Kasumi-1 (cell line): ENCODE measurements at regions not wholly inside any gene's neighbourhood (a gene's known extent, or its start where the extent isn't known, plus 50 kb on each side); places are given as distances from the start of the nearest gene placed in this dataset.
"Not testable (repeated sequence)": the region's sequence is repeated elsewhere in the genome, so short reads cannot be mapped to it uniquely, and the experiment has no call there.

Experiments used
- DNase-seq, 2 experiments: peaks; one replicate each; lab custom pipeline; 2025; lab: John Stamatoyannopoulos, UW

DNA sequence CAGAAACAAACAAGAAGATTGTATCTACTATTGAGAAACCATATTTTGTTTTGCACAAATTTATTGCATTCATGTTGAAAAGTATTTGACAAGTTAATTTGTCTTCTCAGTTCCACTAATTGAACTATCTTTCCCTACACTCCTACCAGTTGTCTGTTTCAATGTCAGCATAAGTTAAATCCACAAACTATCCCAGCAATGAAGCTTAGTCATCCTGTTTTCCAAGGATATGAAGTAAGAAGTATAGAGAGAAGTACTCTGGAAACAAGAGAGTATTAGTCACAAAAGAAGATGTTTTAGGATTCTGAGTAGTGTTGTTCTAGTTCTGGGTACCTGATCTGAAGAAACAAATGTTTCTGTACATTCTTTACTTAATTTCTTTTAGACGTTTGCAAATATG lies 261.6 kb upstream of the ZNF804A start:
- no peak for DNase-seq

GRCh38 chr2:184338771-184339170 lies 259.6 kb upstream of the ZNF804A start:
- no peak for DNase-seq

- no peak for DNase-seq
Measured at GRCh38 chr2:184339966-184340365, 258.4 kb upstream of the ZNF804A start.

- no peak for DNase-seq
Measured at GRCh38 chr2:184346338-184346862, 251.9 kb upstream of the ZNF804A start.

DNA sequence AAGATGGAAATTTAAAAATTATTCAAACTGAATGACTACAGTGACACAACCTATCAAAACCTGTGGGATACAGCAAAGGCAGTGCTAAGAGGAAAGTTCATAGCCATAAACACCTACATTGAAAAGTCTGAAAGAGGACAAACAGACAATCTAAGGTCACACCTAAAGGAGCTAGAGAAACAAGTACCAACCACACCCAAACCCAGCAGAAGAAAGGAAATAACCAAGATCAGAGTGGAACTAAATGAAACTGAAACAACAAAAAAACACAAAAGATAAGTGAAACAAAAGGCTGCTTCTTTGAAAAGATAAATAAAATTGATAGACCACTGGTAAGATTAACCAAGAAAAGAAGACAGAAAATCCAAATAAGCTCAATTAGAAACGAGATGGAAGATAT lies 247.2 kb upstream of the ZNF804A start:
- DNase-seq, result no peak

DNA sequence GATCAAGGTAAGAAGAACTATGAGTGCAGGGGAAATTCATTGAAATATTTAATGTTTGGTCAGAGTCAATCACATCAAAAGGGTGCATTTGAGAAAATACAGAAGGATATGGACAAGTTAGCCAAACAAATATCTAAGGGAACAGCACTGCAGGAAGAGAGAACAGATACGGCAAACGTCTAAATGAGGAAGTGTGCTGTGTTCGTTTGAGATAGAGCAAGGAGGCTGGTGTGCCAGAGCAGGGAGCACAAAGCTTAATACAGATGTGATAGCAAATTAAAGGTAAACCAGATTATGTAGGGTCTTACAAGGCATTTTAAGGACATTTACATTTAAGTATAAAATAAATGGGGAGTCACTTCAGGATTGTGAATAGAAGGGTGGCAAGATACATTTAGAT lies 241.3 kb upstream of the ZNF804A start:
- peak; percentile 59 to 72 for DNase-seq

GRCh38 chr2:184359379-184359778 lies 238.9 kb upstream of the ZNF804A start:
- no peak for DNase-seq

DNA sequence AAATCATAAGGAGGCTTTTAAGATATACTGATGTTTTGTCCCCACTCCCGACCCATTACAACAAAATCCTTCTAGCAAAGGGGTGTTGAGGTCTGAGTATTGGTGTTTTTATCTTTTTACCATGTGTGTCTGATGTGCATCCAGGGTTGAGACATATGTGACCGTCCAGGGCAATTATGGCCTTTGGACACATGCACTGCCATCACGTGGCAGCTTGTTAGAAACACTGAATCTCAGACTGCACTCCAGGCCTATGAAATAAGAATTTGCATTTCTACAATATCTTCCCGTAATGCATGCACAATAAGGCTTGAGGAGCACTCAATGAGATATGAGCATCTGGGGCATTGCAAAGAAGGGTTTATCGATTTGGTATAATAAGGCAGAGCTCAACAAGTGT lies 235.1 kb upstream of the ZNF804A start:
- no peak for DNase-seq

DNA sequence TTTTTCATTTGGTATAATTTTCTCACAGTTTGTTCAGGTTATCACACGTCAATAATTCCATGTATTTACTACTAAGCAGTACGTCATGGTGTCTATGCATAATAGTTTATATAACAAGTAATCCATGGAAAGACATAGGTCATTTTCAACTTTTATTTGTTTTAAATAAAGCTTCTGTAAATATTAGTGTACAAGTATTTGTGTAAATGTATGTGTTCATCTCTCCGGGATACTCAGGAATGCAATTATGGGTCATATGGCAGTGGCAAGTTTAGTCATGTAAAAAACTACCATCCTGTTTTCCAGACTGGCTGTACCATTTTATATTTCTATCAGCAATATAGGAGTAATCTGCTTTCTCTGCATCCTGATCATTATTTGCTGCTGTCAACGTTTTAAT lies 231.1 kb upstream of the ZNF804A start:
- DNase-seq, result no peak

DNA sequence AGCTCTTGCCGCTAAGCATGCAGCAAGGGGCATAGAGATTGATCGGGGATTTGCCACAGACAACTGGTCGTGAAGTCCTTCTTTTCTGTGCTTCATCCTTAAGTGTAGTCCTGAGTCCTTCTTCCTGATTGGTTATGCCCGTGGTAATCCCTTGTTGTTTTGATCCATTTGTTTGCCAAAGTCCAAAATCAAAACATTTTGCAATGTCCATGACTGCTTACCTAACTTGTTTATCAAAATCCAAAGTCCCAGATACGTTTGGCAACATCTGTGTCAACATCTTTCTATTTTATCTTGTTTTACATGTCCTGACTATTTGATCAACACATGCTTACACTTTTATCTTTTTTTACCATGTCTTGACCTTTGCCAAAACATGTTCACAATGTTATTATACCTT lies 229.0 kb upstream of the ZNF804A start:
- no peak for DNase-seq

DNA sequence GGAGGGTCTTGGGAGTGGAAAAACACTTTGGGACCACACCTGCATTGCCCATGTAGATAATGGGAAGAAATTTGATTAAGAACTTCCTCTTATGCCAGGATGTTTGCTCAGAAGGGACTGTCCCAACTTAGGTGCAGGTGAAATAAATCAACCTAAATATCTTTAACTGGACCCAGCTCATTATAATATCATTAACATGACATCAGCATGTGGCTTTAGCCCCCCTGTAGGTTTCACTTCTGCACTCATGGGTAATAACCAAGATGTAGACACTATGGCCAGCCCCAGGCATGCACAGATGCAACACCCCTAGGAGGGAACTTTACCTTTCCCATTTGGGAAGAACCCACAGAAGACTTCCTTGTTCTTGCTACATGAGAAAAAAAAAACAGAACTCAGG lies 227.4 kb upstream of the ZNF804A start:
- DNase-seq, result no peak

DNA sequence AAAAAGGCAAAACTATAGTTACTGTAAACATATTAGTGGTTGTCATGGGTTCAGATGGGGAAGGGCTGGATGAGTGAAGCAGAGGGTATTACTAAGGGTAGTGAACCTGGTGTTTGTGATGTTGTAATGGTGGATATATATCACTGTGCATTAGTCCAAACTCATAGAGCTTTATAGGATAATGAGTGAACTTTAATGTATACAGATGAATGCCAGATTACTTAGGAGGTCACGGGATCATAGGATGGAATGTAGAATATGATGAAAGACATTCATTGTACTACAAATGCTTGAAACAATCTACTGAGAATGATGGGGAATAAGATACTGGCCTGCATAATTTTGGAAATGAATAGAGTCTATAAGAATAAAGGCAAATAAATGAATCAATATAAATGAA lies 226.7 kb upstream of the ZNF804A start:
- DNase-seq, result no peak

DNA sequence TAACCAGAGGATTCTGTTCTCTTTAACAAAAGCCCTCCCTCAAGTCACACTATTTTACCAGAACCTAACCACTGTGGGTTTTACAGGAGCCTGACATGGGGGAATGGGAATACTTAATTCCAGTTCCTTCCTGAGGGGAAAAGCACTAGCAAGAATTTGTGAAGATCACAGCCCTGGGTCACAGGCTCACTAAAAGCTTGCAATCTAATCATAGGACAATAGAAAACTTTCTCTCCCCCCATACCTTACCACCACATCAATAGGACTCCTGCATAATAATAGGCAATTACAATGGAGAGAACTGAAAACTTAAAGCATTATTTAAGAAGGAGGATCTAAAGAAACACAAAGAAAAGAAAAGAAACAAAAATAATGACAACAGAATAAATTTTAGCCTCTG lies 225.8 kb upstream of the ZNF804A start:
- no peak for DNase-seq

GRCh38 chr2:184394642-184395041 lies 203.7 kb upstream of the ZNF804A start:
- no peak for DNase-seq

GRCh38 chr2:184402381-184402780 lies 195.9 kb upstream of the ZNF804A start:
- no peak for DNase-seq

DNA sequence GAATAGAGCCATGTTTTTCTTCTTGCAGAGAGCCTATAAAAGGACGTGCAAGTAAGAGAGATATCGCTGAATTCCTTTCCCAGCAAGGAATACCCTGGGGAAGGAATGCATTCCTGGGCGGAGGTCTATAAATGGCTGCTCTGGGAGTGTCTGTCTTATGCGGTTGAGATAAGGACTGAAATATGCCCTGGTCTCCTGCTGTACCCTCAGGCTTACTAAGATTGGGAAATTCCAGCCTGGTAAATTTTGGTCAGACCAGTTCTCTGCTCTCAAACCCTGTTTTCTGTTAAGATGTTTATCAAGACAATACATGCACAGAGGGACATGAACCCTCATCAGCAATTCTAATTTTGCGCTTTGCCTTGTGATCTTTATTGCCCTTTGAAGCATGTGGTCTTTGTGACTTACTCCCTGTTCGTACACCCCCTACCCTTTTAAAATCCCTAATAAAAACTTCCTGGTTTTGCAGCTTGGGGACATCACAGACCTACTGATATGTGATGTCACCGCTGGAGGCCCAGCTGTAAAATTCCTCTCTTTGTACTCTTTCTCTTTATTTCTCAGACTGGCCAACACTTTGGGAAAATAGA lies 191.2 kb upstream of the ZNF804A start:
- not testable (repeated sequence) for DNase-seq

DNA sequence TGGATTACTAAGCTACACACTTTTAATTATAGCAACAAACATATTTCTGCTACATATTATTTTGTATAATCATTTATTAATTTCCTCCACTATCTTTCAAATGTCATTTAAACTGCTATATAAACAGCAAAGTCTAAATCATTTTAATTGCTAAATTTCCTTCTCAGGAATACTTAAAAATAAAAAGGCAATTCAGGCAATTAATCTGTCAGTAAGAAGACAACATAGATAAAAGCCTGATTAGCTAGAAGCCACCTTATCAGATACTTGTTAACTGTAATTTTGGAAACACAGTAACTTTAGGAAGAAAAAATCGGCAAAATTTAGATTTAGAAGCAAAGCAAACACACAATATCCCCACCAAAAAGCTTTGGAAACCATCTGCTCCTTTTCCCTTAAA lies 188.2 kb upstream of the ZNF804A start:
- no peak for DNase-seq

GRCh38 chr2:184413221-184413620 lies 185.1 kb upstream of the ZNF804A start:
- DNase-seq, result no peak

DNA sequence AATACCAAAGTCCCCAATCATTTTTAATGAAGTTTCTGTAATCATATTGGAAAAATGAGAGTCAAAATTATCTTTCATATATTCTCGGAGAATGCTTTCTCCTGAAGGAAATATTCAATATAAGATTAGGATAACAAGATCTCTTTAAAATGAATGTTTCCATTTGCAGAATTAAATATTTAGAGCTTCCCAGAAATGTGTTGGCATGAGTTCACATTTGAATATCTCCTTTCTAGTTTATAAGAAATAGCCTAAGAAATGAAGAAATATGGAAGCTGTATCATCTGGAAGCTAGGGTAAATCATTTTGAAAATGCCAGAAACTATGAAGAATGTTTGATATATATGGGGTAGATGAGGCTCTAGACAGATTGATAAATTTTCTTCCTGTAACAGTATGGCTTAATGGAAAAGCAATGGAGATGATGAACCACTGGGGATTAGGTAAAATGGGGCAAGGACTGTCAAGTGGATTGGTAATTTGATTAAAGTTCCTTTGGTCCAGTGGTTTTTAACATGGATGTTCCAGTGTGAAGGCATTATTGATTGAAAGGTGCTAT lies 184.6 kb upstream of the ZNF804A start:
- no peak for DNase-seq

DNA sequence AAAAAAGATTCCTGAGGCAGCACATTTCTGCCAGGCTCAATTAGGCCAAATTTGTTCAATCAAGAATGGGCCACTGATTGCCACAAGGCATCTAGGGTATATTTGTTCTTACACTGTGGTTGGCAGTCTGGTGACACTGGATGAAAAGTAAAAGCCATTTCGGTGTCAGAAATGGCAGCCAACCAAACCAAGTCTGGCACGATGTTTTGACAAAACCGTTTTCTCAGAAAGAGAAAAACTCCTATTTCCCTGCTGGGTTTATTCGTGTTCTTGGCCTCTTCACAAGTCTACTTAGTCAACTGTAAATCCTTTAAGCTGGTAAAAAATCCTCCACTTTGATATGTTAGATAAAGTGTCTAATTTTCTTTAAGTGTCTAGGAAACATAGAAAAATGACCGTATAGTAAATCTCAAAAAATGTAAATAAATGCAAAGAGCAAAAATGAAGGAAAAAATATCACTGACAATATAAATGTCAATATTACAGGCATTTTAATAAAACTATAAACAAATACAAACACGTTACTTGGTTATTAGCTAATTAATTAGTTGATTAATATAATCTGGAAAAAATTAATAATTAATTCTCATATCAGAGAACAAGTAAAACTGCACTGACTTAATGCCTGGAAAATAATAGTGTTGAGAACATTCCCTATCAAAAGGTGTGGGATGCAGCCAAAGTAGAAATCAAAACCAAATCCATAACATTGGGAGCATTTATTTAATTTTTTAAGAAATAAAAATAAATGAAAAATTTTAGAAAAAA lies 182.0 kb upstream of the ZNF804A start:
- DNase-seq, result no peak

GRCh38 chr2:184419744-184420143 lies 178.6 kb upstream of the ZNF804A start:
- no peak for DNase-seq

DNA sequence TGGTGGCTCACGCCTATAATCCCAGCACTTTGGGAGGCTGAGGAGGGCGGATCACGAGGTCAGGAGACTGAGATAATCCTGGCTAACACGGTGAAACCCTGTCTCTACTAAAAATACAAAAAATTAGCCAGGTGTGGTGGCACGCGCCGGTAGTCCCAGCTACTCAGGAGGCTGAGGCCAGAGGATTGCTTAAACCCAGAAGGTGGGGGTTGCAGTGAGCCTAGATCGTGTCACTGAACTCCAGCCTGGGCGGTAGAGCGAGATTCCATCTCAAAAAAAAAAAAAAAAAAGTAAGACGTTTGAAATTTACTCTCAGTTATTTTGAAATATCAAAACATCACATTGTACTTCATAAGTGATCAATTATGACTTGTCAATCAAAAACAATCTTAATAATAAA lies 176.9 kb upstream of the ZNF804A start:
- DNase-seq, result not testable (repeated sequence)

- no peak for DNase-seq
Measured at GRCh38 chr2:184425083-184425482, 173.2 kb upstream of the ZNF804A start.
